ENCODE measurements at regions not wholly inside any gene's neighbourhood (a gene's known extent, or its start where the extent isn't known, plus 50 kb on each side); places are given as distances from the start of the nearest gene placed in this dataset.

GRCh38 chr7:25279705-25280104 lies 51.4 kb upstream of the NPVF start:
- Mint-ChIP-seq H3K4me1 (ENCODE audit: low read depth) (peaks cover 5% of the 10 kb centered on the region), H3K4me3 (no peak overlapping the region), H3K9me3 (ENCODE audit: insufficient read depth) (no peaks in the 10 kb centered on the region), H3K36me3 (ENCODE audit: low read depth) (no peaks in the 10 kb centered on the region), H3K27me3 (ENCODE audit: low read depth) (peaks cover 20% of the 10 kb centered on the region), H3K27ac (no peak overlapping the region)
- ChIA-PET CTCF (no interaction called here), POLR2A (no interaction called here)
- no peak for DNase-seq
- ATAC-seq, result no peak

DNA sequence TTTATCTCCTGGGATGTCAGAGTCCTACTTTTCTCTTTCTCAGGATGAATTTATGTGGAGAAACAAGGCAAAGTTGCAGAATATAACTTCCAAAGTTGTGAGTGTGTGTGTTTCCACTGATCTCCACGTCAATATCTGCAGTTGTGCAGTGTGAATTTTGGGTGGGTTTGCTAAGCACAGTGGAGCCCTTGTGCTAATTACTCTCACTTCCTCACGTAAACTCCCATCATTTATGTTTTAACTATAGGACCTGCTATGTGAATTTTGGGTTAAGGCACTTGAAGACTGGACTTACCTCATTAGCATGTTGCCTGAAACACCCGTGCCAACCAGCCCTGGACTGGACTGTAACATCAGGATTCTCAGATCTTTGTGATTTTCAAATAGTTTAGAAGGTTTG lies 51.9 kb upstream of the NPVF start:
- peaks cover 5% of the 10 kb centered on the region for H3K4me1 Mint-ChIP-seq (ENCODE audit: low read depth)
- no peak for ATAC-seq

GRCh38 chr7:25282194-25282593 lies 53.9 kb upstream of the NPVF start:
- Mint-ChIP-seq H3K27me3 (ENCODE audit: low read depth) (peaks cover 19% of the 10 kb centered on the region), H3K4me1 (ENCODE audit: low read depth) (peaks cover 5% of the 10 kb centered on the region), H3K4me3 (no peak overlapping the region), H3K27ac (no peak overlapping the region), H3K36me3 (ENCODE audit: low read depth) (no peaks in the 10 kb centered on the region), H3K9me3 (ENCODE audit: insufficient read depth) (no peaks in the 10 kb centered on the region)
- no peak for ATAC-seq
- no peak for DNase-seq
- ChIA-PET CTCF (interaction anchor here (1.8 kb wide), 1 partner anchor 22 kb away, joined by 5 read pairs; no protein-coding TSS in a partner anchor), POLR2A (no interaction called here)

More for the DNA sequence above, 51.9 kb upstream of the NPVF start:
- no peak for DNase-seq
- H3K4me3 Mint-ChIP-seq, result no peak overlapping the region
- no peak overlapping the region for H3K27ac Mint-ChIP-seq
- ChIA-PET POLR2A (no interaction called here), CTCF (no interaction called here)
- H3K9me3 Mint-ChIP-seq (ENCODE audit: insufficient read depth), result no peaks in the 10 kb centered on the region
- H3K36me3 Mint-ChIP-seq (ENCODE audit: low read depth), result no peaks in the 10 kb centered on the region
- H3K27me3 Mint-ChIP-seq (ENCODE audit: low read depth), result peaks cover 19% of the 10 kb centered on the region

- POLR2A ChIA-PET, result no interaction called here
These were observed 58.5 kb upstream of the NPVF start for GRCh38 chr7:25286756-25287155.

DNA sequence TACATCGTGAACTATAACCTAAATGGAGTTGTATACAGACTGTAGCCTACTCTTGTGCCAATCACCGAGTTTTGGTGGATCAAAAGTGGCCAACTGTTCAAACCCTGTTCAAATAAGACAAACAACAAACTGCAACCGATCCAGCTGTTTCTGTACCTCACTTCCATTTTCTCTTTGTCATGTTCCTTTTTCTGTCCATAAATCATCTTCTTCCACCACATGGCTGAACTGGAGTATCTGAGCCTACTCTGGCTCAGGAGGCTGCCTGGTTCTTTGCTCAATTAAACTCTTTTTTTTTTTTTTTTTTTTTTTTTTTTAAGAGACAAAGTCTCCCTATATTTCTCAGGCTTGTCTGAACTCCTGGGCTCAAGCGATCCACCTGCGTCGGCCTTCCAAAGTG lies 59.0 kb upstream of the NPVF start:
- no peak for ATAC-seq
- Mint-ChIP-seq H3K36me3 (ENCODE audit: low read depth) (no peaks in the 10 kb centered on the region), H3K27me3 (ENCODE audit: low read depth) (peaks cover 3% of the 10 kb centered on the region), H3K4me3 (no peak overlapping the region), H3K27ac (no peak overlapping the region), H3K9me3 (ENCODE audit: insufficient read depth) (no peaks in the 10 kb centered on the region), H3K4me1 (ENCODE audit: low read depth) (no peaks in the 10 kb centered on the region)
- DNase-seq, result no peak
- ChIA-PET CTCF (interaction anchor here (1.0 kb wide), 1 partner anchor 27 kb away, joined by 3 read pairs; no protein-coding TSS in a partner anchor), POLR2A (no interaction called here)

More at GRCh38 chr7:25286756-25287155, 58.5 kb upstream of the NPVF start:
- Mint-ChIP-seq H3K4me3 (no peak overlapping the region), H3K9me3 (ENCODE audit: insufficient read depth) (no peaks in the 10 kb centered on the region), H3K27ac (no peak overlapping the region), H3K27me3 (ENCODE audit: low read depth) (peaks cover 3% of the 10 kb centered on the region), H3K36me3 (ENCODE audit: low read depth) (no peaks in the 10 kb centered on the region), H3K4me1 (ENCODE audit: low read depth) (no peaks in the 10 kb centered on the region)
- CTCF ChIA-PET, result interaction anchor here (1.0 kb wide), 1 partner anchor 27 kb away, joined by 3 read pairs; no protein-coding TSS in a partner anchor
- DNase-seq (no peak), ATAC-seq (no peak)

- Mint-ChIP-seq H3K27ac (no peak overlapping the region), H3K9me3 (ENCODE audit: insufficient read depth) (no peaks in the 10 kb centered on the region), H3K4me1 (ENCODE audit: low read depth) (no peaks in the 10 kb centered on the region), H3K36me3 (ENCODE audit: low read depth) (no peaks in the 10 kb centered on the region), H3K27me3 (ENCODE audit: low read depth) (peaks cover 3% of the 10 kb centered on the region), H3K4me3 (no peak overlapping the region)
- no peak for DNase-seq
- ATAC-seq, result no peak
- ChIA-PET CTCF (no interaction called here), POLR2A (no interaction called here)
These were observed 60.4 kb upstream of the NPVF start for GRCh38 chr7:25288556-25289307.

DNA sequence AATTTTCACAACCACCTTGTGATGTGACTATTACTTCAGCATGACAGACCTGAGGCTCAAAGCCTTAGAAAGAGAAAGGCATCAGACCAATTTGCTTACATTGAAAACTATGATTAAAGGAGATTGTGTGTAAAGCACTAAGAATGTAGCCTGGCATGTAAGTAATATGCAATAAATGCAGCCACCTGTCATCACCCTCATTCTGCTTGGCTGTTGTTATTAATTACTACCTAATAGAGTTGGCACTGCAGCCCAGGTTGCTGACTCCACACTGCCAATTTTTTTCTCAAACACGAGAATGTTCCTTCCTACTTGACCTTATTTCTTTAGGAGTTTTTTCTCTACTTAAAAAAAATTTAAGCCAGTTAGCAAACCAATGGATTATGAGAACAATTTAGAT lies 61.2 kb upstream of the NPVF start:
- ATAC-seq (no peak), DNase-seq (no peak)
- Mint-ChIP-seq H3K4me1 (ENCODE audit: low read depth) (no peaks in the 10 kb centered on the region), H3K9me3 (ENCODE audit: insufficient read depth) (no peaks in the 10 kb centered on the region), H3K36me3 (ENCODE audit: low read depth) (no peaks in the 10 kb centered on the region), H3K4me3 (no peak overlapping the region), H3K27ac (no peak overlapping the region), H3K27me3 (ENCODE audit: low read depth) (peaks cover 3% of the 10 kb centered on the region)
- ChIA-PET CTCF (no interaction called here), POLR2A (no interaction called here)

DNA sequence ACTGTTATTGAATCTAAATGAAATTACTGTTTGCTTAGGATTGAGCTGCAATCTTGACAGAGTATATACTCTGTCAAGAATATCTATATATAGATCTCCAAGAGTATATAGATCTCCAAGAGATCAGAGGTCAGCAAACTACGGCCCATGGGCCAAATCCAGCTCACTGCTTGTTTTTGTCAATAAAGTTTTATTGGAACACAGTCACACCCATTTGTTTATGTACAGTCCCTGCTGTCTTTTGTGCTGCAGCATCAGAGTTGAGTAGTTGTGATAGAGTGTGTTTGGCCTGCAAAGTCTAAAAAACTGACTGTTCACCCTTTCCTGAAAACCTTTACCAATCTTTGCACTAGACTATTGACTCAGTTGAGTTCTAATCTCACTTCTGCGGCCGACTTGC lies 66.3 kb upstream of the NPVF start:
- no peak for ATAC-seq

GRCh38 chr7:25295387-25295786 lies 67.1 kb upstream of the NPVF start:
- no peak for ATAC-seq
- Mint-ChIP-seq H3K4me3 (no peak overlapping the region), H3K27ac (no peak overlapping the region), H3K27me3 (ENCODE audit: low read depth) (peaks cover 2% of the 10 kb centered on the region), H3K4me1 (ENCODE audit: low read depth) (no peaks in the 10 kb centered on the region), H3K36me3 (ENCODE audit: low read depth) (no peaks in the 10 kb centered on the region), H3K9me3 (ENCODE audit: insufficient read depth) (no peaks in the 10 kb centered on the region)
- no peak for DNase-seq
- ChIA-PET CTCF (no interaction called here), POLR2A (interaction anchor here (0.6 kb wide), 1 partner anchor 1211 kb away, joined by 3 read pairs; no protein-coding TSS in a partner anchor)

More for the DNA sequence above, 66.3 kb upstream of the NPVF start:
- POLR2A ChIA-PET, result no interaction called here
- CTCF ChIA-PET, result no interaction called here
- H3K27me3 Mint-ChIP-seq (ENCODE audit: low read depth), result peaks cover 2% of the 10 kb centered on the region
- DNase-seq, result no peak
- H3K9me3 Mint-ChIP-seq (ENCODE audit: insufficient read depth), result no peaks in the 10 kb centered on the region
- H3K36me3 Mint-ChIP-seq (ENCODE audit: low read depth), result no peaks in the 10 kb centered on the region
- H3K27ac Mint-ChIP-seq, result no peak overlapping the region
- no peaks in the 10 kb centered on the region for H3K4me1 Mint-ChIP-seq (ENCODE audit: low read depth)
- H3K4me3 Mint-ChIP-seq, result no peak overlapping the region

DNA sequence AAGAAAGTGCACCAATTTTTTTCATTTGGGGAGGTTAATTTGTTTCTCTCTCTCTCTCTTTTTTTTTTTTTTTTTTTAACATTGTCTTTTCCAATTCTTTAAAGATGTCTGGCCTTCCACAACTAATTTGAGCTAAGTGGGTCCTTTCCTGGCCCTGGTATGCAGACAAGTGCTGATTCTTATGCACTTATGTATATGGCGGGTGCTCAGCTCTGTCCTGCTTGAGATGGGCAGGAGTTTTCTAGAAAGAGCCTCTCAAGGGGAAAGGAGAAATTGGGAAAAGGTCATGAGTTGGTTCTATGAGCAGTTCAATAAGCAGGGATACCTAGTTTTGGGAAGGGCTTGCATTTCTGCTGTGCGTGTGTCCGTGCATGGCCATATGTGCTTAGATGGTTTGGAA lies 67.8 kb upstream of the NPVF start:
- ATAC-seq (no peak), DNase-seq (no peak)
- peaks cover 2% of the 10 kb centered on the region for H3K27me3 Mint-ChIP-seq (ENCODE audit: low read depth)
- POLR2A ChIA-PET, result no interaction called here
- no peaks in the 10 kb centered on the region for H3K9me3 Mint-ChIP-seq (ENCODE audit: insufficient read depth)
- CTCF ChIA-PET, result no interaction called here
- H3K27ac Mint-ChIP-seq, result no peak overlapping the region
- no peaks in the 10 kb centered on the region for H3K36me3 Mint-ChIP-seq (ENCODE audit: low read depth)
- H3K4me3 Mint-ChIP-seq, result no peak overlapping the region
- no peaks in the 10 kb centered on the region for H3K4me1 Mint-ChIP-seq (ENCODE audit: low read depth)

DNA sequence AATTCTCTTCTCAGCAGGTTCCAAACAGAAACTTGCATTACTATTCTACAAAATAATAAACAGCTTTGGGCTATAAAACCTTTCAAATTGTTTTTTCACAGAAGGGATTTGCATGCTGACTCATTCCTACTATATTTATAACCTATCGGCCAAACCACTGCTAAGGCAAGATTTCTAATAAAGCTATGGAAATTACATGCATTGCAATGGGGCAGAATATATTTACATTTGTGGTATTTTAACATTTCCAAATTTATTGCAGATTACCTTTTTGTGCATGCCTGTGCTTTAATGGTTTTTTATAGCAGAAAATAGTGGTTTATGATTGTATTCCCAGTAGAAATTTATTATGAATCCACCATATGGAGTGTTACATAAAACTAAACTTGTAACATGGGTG lies 69.0 kb upstream of the NPVF start:
- no peak for ATAC-seq

GRCh38 chr7:25303281-25304181 lies 75.2 kb upstream of the NPVF start:
- POLR2A ChIA-PET, result no interaction called here
- H3K27me3 Mint-ChIP-seq (ENCODE audit: low read depth), result peaks cover 7% of the 10 kb centered on the region
- CTCF ChIA-PET, result no interaction called here
- no peak overlapping the region for H3K27ac Mint-ChIP-seq
- H3K4me1 Mint-ChIP-seq (ENCODE audit: low read depth), result no peaks in the 10 kb centered on the region
- H3K4me3 Mint-ChIP-seq, result no peak overlapping the region
- no peak for ATAC-seq
- no peaks in the 10 kb centered on the region for H3K9me3 Mint-ChIP-seq (ENCODE audit: insufficient read depth)
- DNase-seq, result no peak
- no peaks in the 10 kb centered on the region for H3K36me3 Mint-ChIP-seq (ENCODE audit: low read depth)

More for the DNA sequence above, 69.0 kb upstream of the NPVF start:
- DNase-seq, result no peak
- Mint-ChIP-seq H3K36me3 (ENCODE audit: low read depth) (no peaks in the 10 kb centered on the region), H3K4me3 (no peak overlapping the region), H3K27me3 (ENCODE audit: low read depth) (peaks cover 2% of the 10 kb centered on the region), H3K9me3 (ENCODE audit: insufficient read depth) (no peaks in the 10 kb centered on the region), H3K27ac (no peak overlapping the region), H3K4me1 (ENCODE audit: low read depth) (no peaks in the 10 kb centered on the region)
- CTCF ChIA-PET, result no interaction called here
- POLR2A ChIA-PET, result no interaction called here
